Heart left ventricle (tissue), 16 donors: ENCODE measurements at regions not wholly inside any gene's neighbourhood (a gene's known extent, or its start where the extent isn't known, plus 50 kb on each side); places are given as distances from the start of the nearest gene placed in this dataset.

ENCODE experiments used
- ATAC-seq, 4 donors: fragments of 200-7000 bp; cut with Tn5 transposase; one replicate each; pipeline ENCODE4 v1.9.1; 2020 to 2022; ENCODE audit warnings: moderate library complexity in 4 of 4, mild to moderate bottlenecking in 3 of 4, moderate number of reproducible peaks in 1 of 4
- DNase-seq, 5 donors: peaks; one replicate each; pipeline ENCODE4 v3.0.0-alpha.2; 2020
- H3K27ac ChIP-seq, 12 donors: fragments of 200-600 bp; sonication (generic) in 4 of 12; one replicate each; pipeline versions ENCODE4 v1.5.0 to v1.8.0; 2016 to 2022; ENCODE audit warnings: mild to moderate bottlenecking in 2 of 12
- H3K27me3 ChIP-seq, 9 donors: fragments of 200-600 bp; sonication (generic) in 2 of 9; one replicate each; pipeline versions ENCODE4 v1.5.1 to v1.8.0; 2016 to 2022; ENCODE audit warnings: mild to moderate bottlenecking in 3 of 9
- H3K36me3 ChIP-seq, 9 donors: fragments of 200-600 bp; sonication (generic) in 2 of 9; one replicate each; pipeline versions ENCODE4 v1.5.0 to v1.8.0; 2018 to 2022; ENCODE audit warnings: mild to moderate bottlenecking in 2 of 9
- H3K4me1 ChIP-seq, 12 donors: fragments of 200-600 bp; sonication (generic) in 4 of 12; one replicate each; pipeline versions ENCODE4 v1.5.0 to v1.8.0; 2016 to 2022; ENCODE audit warnings: mild to moderate bottlenecking in 3 of 12
- H3K4me3 ChIP-seq, 12 donors: fragments of 200-600 bp; sonication (generic) in 4 of 12; one replicate each; pipeline versions ENCODE4 v1.5.0 to v1.8.0; 2017 to 2022; ENCODE audit warnings: mild to moderate bottlenecking in 9 of 12, moderate library complexity in 4 of 12
- H3K9me3 ChIP-seq, 12 donors: fragments of 200-600 bp; sonication (generic) in 4 of 12; one replicate each; pipeline versions ENCODE4 v1.5.0 to v1.8.0; 2016 to 2022; ENCODE audit warnings: mild to moderate bottlenecking in 1 of 12
- POLR2A ChIP-seq, 2 donors: fragments of 450-650 bp; IDR thresholded peaks; one replicate each; pipeline ENCODE4 v1.6.1; 2017; ENCODE audit warnings: antibody characterized with exemption in 2 of 2, mild to moderate bottlenecking in 2 of 2, moderate library complexity in 2 of 2
- WGBS, 4 donors: extraction: QIAGEN DNeasy Blood & Tissue Kit in 2 of 4; methylation state at CpG; one replicate each; pipeline versions ENCODE4 v1.1.5 to v1.1.7; 2013 to 2018; 5-methylcytosine and 5-hydroxymethylcytosine counted together
- intact Hi-C, 10 donors: fragments of 100-400 bp; cut with DNase I; formaldehyde crosslinking; loops; one replicate each; pipeline versions ENCODE4 v1.11.1 to v1.14.2; 2022
- TF ChIP-seq, protein P1 (sequence below), 12 donors: fragments of 200-600 bp; sonication (generic) in 4 of 12; IDR thresholded peaks; one replicate each; pipeline versions ENCODE4 v1.5.0 to v1.8.0; 2018 to 2022; ENCODE audit warnings: antibody characterized with exemption in 12 of 12, mild to moderate bottlenecking in 5 of 12
- donor health status: ischemic (EF 13 %, LVEDD 7.1; RV severe dilation, severe dysfunction).
- donor health status: healthy with polysubstance abuse.
- donor health status: DM: no; HTN: yes; CAD: no.
- donor health status: DM: no; HTN: no; CAD: no.
- donor health status: ischemic (EF 25% LVEDD 6.9; RV normal size, moderate dysfunction).
- donor health status: ischemic (EF 25% LVEDD 5.7; RV mildly dilated, moderate dysfunction).
- donor health status: healthy.
- donor health status: DM: yes; HTN: yes; CAD: no.
- donor health status: ischemic (EF 35%, LVEDD 5.7; RV mildly dilated, moderate dysfunction).
- donor health status: nonischemic (EF 11% LVEDD 7.7; RV severe dilation, severe dysfunction).
- donor health status: DM: yes; HTN: yes; CAD: no.
- donor health status: PGD.
- donor health status: ischemic (EF 29% LVEDD 5.4; RV normal size, mild dysfunction).
- donor health status: nonischemic (EF 23%, LVEDD 6.1; RV moderate dilation, normal function).

DNA sequence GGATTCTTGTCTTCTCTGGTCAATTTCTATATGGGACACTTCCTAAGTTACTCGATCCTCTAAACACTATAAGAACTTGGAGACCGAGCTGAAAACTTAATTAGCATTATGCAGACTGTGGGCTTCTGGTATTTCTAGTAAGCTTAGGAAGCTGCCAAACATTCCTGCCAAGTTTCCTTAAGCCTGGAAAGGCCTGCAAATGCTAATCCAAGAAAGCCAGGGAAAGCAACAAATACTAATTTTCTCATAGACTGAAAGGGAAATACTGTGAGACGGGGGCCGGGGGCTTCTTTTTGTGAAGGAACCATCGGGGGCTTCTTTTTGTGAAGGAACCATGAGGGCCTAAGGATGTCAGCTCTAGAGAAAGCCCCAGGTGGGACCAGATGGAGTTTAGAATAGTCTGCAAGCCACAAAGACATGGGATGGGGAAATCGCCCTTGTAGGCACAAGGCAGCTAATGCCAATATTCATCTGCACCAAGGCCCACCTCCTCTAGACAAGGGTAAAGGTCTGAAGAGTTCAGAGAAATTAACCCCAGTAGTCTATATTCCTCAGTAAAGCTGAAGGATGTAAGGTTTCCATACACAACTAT, 332.4 kb upstream of the PRDM1 start:
- ATAC-seq, result no peak

DNA sequence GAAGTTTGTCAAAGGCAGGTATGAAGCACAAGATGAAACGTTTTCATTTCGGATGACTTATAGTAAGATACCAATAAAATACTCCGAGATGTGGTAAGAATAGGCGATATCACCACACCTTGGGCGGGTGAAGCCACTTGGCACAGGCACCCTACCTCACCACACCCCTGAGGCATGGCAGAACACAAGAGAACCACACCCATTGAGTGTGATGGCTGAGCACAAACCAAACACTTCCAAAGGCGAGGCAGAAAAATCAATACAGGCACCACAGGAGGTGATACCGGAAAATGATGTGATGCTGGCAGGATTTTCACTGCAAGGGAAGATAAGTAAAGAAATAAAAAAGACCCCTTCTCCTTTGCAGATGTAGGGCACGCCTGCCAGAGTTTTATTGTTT, 332.9 kb upstream of the PRDM1 start:
- H3K36me3 ChIP-seq, result no peaks in the 10 kb centered on the region
- DNase-seq, result no peak
- H3K9me3 ChIP-seq, result no peaks in the 10 kb centered on the region
- no peak for ATAC-seq
- H3K4me3 ChIP-seq, result no peak overlapping the region
- H3K4me1 ChIP-seq, result peaks cover 0 to 9% (median 0%) of the 10 kb centered on the region in 12 donors
- H3K27ac ChIP-seq, result no peak overlapping the region
- intact Hi-C loops, result no loop called here
- TF ChIP-seq, protein P1, sequence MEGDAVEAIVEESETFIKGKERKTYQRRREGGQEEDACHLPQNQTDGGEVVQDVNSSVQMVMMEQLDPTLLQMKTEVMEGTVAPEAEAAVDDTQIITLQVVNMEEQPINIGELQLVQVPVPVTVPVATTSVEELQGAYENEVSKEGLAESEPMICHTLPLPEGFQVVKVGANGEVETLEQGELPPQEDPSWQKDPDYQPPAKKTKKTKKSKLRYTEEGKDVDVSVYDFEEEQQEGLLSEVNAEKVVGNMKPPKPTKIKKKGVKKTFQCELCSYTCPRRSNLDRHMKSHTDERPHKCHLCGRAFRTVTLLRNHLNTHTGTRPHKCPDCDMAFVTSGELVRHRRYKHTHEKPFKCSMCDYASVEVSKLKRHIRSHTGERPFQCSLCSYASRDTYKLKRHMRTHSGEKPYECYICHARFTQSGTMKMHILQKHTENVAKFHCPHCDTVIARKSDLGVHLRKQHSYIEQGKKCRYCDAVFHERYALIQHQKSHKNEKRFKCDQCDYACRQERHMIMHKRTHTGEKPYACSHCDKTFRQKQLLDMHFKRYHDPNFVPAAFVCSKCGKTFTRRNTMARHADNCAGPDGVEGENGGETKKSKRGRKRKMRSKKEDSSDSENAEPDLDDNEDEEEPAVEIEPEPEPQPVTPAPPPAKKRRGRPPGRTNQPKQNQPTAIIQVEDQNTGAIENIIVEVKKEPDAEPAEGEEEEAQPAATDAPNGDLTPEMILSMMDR (IDR thresholded peaks at IDR 0.05), result no peak
- TF ChIP-seq POLR2A (IDR thresholded peaks at IDR 0.05), result no peak
- 87 to 91% (median 88%) methylated on average over 8 of the region's 8 CpGs for WGBS, 4 donors
- H3K27me3 ChIP-seq, result no peaks in the 10 kb centered on the region

More for the DNA sequence above, 332.4 kb upstream of the PRDM1 start:
- Histone ChIP-seq H3K36me3 (no peaks in the 10 kb centered on the region), H3K4me1 (peaks cover 0 to 9% (median 0%) of the 10 kb centered on the region in 12 donors), H3K27me3 (no peaks in the 10 kb centered on the region), H3K9me3 (no peaks in the 10 kb centered on the region), H3K27ac (no peak overlapping the region), H3K4me3 (no peak overlapping the region)
- TF ChIP-seq POLR2A (IDR thresholded peaks at IDR 0.05), result no peak
- TF ChIP-seq, protein P1 (IDR thresholded peaks at IDR 0.05), result no peak
- intact Hi-C loops, result no loop called here
- DNase-seq, result no peak
- 44 to 69% (median 55%) methylated on average over 6 of the region's 6 CpGs for WGBS, 4 donors

DNA sequence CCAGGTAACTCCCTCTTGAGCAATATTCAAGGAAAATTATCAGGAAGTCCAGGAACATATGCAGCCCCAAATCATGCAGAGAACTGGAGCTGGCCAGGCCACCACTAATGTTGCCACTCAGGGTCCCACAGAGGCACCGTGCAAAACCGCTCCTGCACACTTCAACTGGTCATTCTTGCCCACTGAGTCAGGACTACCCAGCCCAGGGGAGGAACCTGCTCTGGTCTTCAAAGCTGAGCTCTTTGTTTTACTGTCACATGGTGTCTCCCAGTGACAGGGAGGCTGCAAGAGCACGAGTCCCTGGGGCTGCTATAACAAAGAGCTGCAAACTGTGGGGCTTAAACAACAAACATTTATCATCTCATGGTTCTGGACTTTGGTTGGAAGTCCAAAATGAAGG, 336.0 kb upstream of the PRDM1 start:
- no peak overlapping the region for H3K4me3 ChIP-seq
- TF ChIP-seq POLR2A (IDR thresholded peaks at IDR 0.05), result no peak
- TF ChIP-seq, protein P1 (IDR thresholded peaks at IDR 0.05), result no peak
- WGBS, 4 donors, result 87 to 94% (median 89%) methylated on average over 3 of the region's 3 CpGs
- no peak overlapping the region for H3K27ac ChIP-seq
- H3K9me3 ChIP-seq, result no peaks in the 10 kb centered on the region
- peaks cover 0 to 3% (median 0%) of the 10 kb centered on the region in 9 donors for H3K27me3 ChIP-seq
- H3K4me1 ChIP-seq, result peaks cover 0 to 12% (median 0%) of the 10 kb centered on the region in 12 donors
- intact Hi-C loops, result no loop called here
- DNase-seq, result no peak
- no peaks in the 10 kb centered on the region for H3K36me3 ChIP-seq
- ATAC-seq, result no peak

DNA sequence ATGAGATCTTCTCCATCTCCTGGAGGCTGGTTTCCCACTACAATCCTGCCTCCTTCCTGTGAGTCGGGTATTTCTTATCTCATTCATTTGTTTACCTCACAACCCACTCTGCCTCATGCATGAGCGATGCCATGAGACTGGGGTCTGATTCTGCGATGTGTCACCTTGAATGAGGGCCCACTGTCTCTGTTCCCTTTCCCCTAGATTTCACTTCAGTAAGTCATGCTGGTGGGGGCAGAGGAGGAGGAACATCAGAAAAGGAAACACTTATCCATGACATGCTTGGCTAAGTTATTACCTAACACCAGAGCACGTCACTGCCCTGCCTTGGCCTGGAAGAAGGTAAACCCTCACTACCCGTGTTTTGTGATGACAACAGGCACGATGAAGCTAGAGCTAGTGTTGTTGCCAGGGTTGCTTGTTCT, 337.4 kb upstream of the PRDM1 start:
- intact Hi-C loops, result loop anchor here in 1 of 10 donors (10.0 kb wide), 1 partner anchor 476 kb away; no protein-coding TSS in a partner anchor
- peaks cover 0 to 3% (median 0%) of the 10 kb centered on the region in 9 donors for H3K27me3 ChIP-seq
- H3K36me3 ChIP-seq, result no peaks in the 10 kb centered on the region

More for the DNA sequence above, 337.4 kb upstream of the PRDM1 start:
- Histone ChIP-seq H3K27ac (no peak overlapping the region), H3K4me3 (no peak overlapping the region), H3K9me3 (no peaks in the 10 kb centered on the region), H3K4me1 (peaks cover 0 to 12% (median 0%) of the 10 kb centered on the region in 12 donors)
- 53 to 63% (median 60%) methylated on average over 6 of the region's 6 CpGs for WGBS, 4 donors
- no peak for DNase-seq
- no peak for ATAC-seq
- TF ChIP-seq, protein P1 (IDR thresholded peaks at IDR 0.05), result no peak
- TF ChIP-seq POLR2A (IDR thresholded peaks at IDR 0.05), result no peak
